GM12878 (cell line): ENCODE measurements at regions not wholly inside any gene's neighbourhood (a gene's known extent, or its start where the extent isn't known, plus 50 kb on each side); places are given as distances from the start of the nearest gene placed in this dataset.

Source experiments
- ATAC-seq: fragments of 200-7000 bp; cut with Tn5 transposase; 3 replicates; pipeline ENCODE4 v1.9.1; 2020; ENCODE audit warnings: mild to moderate bottlenecking, moderate library complexity
- BruUV-seq: library from RNA; stranded (reverse); fragments of 400-500 nt; replicated peaks from 2 replicates; lab custom pipeline; 2021; lab: Mats Ljungman, UMichigan
- CTCF ChIA-PET: fragments of 300-600 bp; sonication (Branson Sonifier 250); formaldehyde crosslinking; extraction: SDS; loops from one replicate; lab custom pipeline; 2021; ENCODE audit warnings: inconsistent platforms; lab: Yijun Ruan, JAX
- POLR2A ChIA-PET: fragments of 350-600 bp; formaldehyde crosslinking; extraction: SDS; loops from one replicate; lab custom pipeline; 2021; ENCODE audit warnings: inconsistent platforms; lab: Charles Lee
- RAD21 ChIA-PET: fragments of 300-600 bp; sonication (Branson Sonifier 250); formaldehyde crosslinking; loops from one replicate; lab custom pipeline; 2023; ENCODE audit warnings: antibody characterized with exemption; ENCODE audit not compliant: unreplicated experiment; lab: Charles Lee
- SMC1A ChIA-PET: fragments of 300-600 bp; sonication (Branson Sonifier 250); formaldehyde crosslinking; loops from one replicate; lab custom pipeline; 2023; ENCODE audit not compliant: unreplicated experiment, uncharacterized antibody; lab: Charles Lee
- DNase-seq: peaks from one replicate; pipeline ENCODE4 v3.0.0-alpha.2; 2011; ENCODE audit warnings: low read depth, low spot score
- FAIRE-seq: peaks from 3 replicates; lab custom pipeline; 2011; peaks lifted over from hg19 to GRCh38; lab: Jason Lieb, UNC
- H2AFZ ChIP-seq: 2 replicates; pipeline ENCODE4 v1.6.0; 2011; ENCODE audit warnings: low read depth, low read length, control low read depth; ENCODE audit not compliant: control insufficient read depth
- H3K27ac ChIP-seq: 2 replicates; pipeline ENCODE4 v1.5.1; 2011; ENCODE audit warnings: control low read depth; ENCODE audit not compliant: control insufficient read depth, insufficient read depth
- H3K27me3 ChIP-seq, 2 experiments: replicated peaks in 1 of 2; 2 replicates each; pipeline versions ENCODE4 v1.6.0 to v1.6.1; 2011; ENCODE audit warnings: low read length in 1 of 2; ENCODE audit not compliant: control insufficient read depth in 2 of 2, insufficient read depth in 2 of 2
- H3K36me3 ChIP-seq, 2 experiments: 2 replicates each; pipeline ENCODE4 v1.5.1; 2011; ENCODE audit warnings: low read length in 1 of 2; ENCODE audit not compliant: control insufficient read depth in 2 of 2, insufficient read depth in 2 of 2
- H3K4me1 ChIP-seq: 2 replicates; pipeline ENCODE4 v1.6.1; 2011; ENCODE audit warnings: mild to moderate bottlenecking, low read length, moderate library complexity, mixed read lengths; ENCODE audit not compliant: control insufficient read depth, insufficient read depth
- H3K4me2 ChIP-seq: 2 replicates; pipeline ENCODE4 v1.6.0; 2011; ENCODE audit warnings: control low read depth; ENCODE audit not compliant: control insufficient read depth, insufficient read depth
- H3K4me3 ChIP-seq: fragments of 200-600 bp; sonication (generic); 2 replicates; pipeline ENCODE4 v1.5.1; 2016
- H3K79me2 ChIP-seq: 2 replicates; pipeline ENCODE4 v1.6.0; 2011; ENCODE audit warnings: low read length; ENCODE audit not compliant: control insufficient read depth, insufficient read depth
- H3K9ac ChIP-seq: 2 replicates; pipeline ENCODE4 v1.8.0; 2011; ENCODE audit warnings: low read length, control low read depth, mixed read lengths; ENCODE audit not compliant: control insufficient read depth, insufficient read depth
- H3K9me3 ChIP-seq: replicated peaks from 3 replicates; pipeline ENCODE4 v1.5.1; 2011; ENCODE audit warnings: mild to moderate bottlenecking, low read length; ENCODE audit not compliant: control insufficient read depth, insufficient read depth
- H4K20me1 ChIP-seq: 2 replicates; pipeline ENCODE4 v1.6.0; 2011; ENCODE audit not compliant: control insufficient read depth, insufficient read depth
- CHD1 ChIP-seq: IDR thresholded peaks from 2 replicates; pipeline ENCODE4 v1.6.1; 2012; ENCODE audit warnings: low read depth, low read length, improper control_type of control experiment
- CHD4 ChIP-seq: fragments of 200-600 bp; sonication (generic); IDR thresholded peaks from 2 replicates; pipeline ENCODE4 v1.6.1; 2016; ENCODE audit warnings: mild to moderate bottlenecking
- DPF2 ChIP-seq: fragments of 450-650 bp; IDR thresholded peaks from 2 replicates; pipeline ENCODE4 v1.6.1; 2017; ENCODE audit warnings: mild to moderate bottlenecking
- MYC ChIP-seq: IDR thresholded peaks from 2 replicates; pipeline ENCODE4 v1.6.1; 2011; ENCODE audit warnings: mild to moderate bottlenecking, low read length, moderate library complexity, inconsistent platforms; ENCODE audit not compliant: insufficient read depth, insufficient replicate concordance, insufficient read length, severe bottlenecking
- SUPT20H ChIP-seq: IDR thresholded peaks from 2 replicates; pipeline ENCODE4 v1.6.1; 2011; ENCODE audit warnings: low read depth, mild to moderate bottlenecking, low read length, moderate library complexity, borderline replicate concordance; ENCODE audit not compliant: control insufficient read depth
- WGBS: methylation state at CpG from one replicate; pipeline ENCODE4 v1.1.6; 2016; ENCODE audit warnings: low lambda C conversion rate; ENCODE audit not compliant: insufficient replicate concordance, insufficient coverage; ENCODE audit errors: missing lambda C conversion rate; 5-methylcytosine and 5-hydroxymethylcytosine counted together
- in situ Hi-C: fragments of 300-500 bp; cut with MboI; formaldehyde crosslinking; loops from 9 replicates; pipeline ENCODE4 v1.14.3; 2018; ENCODE audit warnings: mixed read lengths
- intact Hi-C: fragments of 100-400 bp; cut with micrococcal nuclease; formaldehyde crosslinking; loops from one replicate; pipeline ENCODE4 v1.14.2; 2022; ENCODE audit not compliant: unreplicated experiment
- TF ChIP-seq, protein P1 (sequence below): fragments of 150-350 bp; IDR thresholded peaks from 2 replicates; pipeline ENCODE4 v1.6.1; 2014; ENCODE audit warnings: mild to moderate bottlenecking, low read depth, low read length

DNA sequence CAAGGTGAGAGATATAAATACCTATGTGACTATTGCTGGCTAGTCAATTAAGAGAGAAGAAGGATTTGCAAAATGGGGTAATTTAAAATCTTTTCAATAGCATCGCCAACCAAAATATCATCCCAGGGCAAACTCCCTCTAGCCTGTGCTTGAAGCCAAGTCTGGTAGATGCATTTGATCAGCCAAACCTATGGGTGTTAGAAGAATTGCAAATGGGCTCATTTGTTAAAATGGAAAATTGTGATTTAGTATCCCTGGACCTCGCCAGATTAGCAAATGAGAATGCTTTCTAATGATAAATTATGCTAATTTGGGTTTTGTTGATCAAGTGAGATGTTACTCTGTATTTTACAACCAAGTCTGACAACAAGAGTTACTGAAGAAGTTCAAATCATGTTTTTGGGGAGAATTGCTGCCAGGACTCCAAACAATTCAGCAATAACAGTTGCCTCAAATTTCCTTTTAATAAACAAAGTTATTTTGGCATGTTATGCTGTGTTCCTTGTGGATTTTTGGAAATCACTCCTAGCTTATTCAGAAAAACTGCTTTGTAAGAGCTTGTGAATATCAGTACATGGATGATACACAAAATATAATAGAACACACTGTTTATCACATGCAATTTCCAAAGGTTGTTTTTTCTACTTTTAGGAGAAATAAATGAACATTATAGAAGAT lies 272.5 kb upstream of the PARD3B start:
- TF ChIP-seq CHD4 (no peak), DPF2 (no peak), MYC (no peak), SUPT20H (no peak), CHD1 (no peak)
- TF ChIP-seq, protein P1, sequence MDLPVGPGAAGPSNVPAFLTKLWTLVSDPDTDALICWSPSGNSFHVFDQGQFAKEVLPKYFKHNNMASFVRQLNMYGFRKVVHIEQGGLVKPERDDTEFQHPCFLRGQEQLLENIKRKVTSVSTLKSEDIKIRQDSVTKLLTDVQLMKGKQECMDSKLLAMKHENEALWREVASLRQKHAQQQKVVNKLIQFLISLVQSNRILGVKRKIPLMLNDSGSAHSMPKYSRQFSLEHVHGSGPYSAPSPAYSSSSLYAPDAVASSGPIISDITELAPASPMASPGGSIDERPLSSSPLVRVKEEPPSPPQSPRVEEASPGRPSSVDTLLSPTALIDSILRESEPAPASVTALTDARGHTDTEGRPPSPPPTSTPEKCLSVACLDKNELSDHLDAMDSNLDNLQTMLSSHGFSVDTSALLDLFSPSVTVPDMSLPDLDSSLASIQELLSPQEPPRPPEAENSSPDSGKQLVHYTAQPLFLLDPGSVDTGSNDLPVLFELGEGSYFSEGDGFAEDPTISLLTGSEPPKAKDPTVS, result no peak
- BruUV-seq, result no TSS peak
- H3K36me3 ChIP-seq, result no peaks in the 10 kb centered on the region
- H2AFZ ChIP-seq, result no peak overlapping the region
- no peaks in the 10 kb centered on the region for H3K9me3 ChIP-seq
- RAD21 ChIA-PET, result no interaction called here
- no peak for DNase-seq
- no peak for FAIRE-seq
- no peaks in the 10 kb centered on the region for H3K27me3 ChIP-seq
- intact Hi-C loops (no loop called here), in situ Hi-C loops (no loop called here)
- CTCF ChIA-PET, result interaction anchor here (1.8 kb wide), 1 partner anchor 12 kb away, joined by 4 read pairs; no protein-coding TSS in a partner anchor
- no peak for ATAC-seq
- no peak overlapping the region for H3K4me2 ChIP-seq
- H4K20me1 ChIP-seq, result no peaks in the 10 kb centered on the region
- POLR2A ChIA-PET, result no interaction called here
- WGBS, result 49% methylated on average over 2 of the region's 2 CpGs
- no peak overlapping the region for H3K4me3 ChIP-seq
- H3K79me2 ChIP-seq, result no peaks in the 10 kb centered on the region
- no peak overlapping the region for H3K9ac ChIP-seq
- no peaks in the 10 kb centered on the region for H3K4me1 ChIP-seq
- no peak overlapping the region for H3K27ac ChIP-seq
- SMC1A ChIA-PET, result interaction anchor here (1.5 kb wide), 1 partner anchor 12 kb away, joined by 5 read pairs; no protein-coding TSS in a partner anchor
